HG02678 (cell line): ENCODE measurements at regions not wholly inside any gene's neighbourhood (a gene's known extent, or its start where the extent isn't known, plus 50 kb on each side); places are given as distances from the start of the nearest gene placed in this dataset.
"Not testable (repeated sequence)": the region's sequence is repeated elsewhere in the genome, so short reads cannot be mapped to it uniquely, and the experiment has no call there.

ENCODE experiments used
- ATAC-seq: cut with Tn5 transposase; IDR thresholded peaks from one replicate; pipeline ENCODE4 v1.9.1; 2021; ENCODE audit warnings: mild to moderate bottlenecking, moderate library complexity; ENCODE audit not compliant: unreplicated experiment

- no peak for ATAC-seq
Measured at GRCh38 chr5:152606776-152607364, 201.8 kb upstream of the NMUR2 start.

DNA sequence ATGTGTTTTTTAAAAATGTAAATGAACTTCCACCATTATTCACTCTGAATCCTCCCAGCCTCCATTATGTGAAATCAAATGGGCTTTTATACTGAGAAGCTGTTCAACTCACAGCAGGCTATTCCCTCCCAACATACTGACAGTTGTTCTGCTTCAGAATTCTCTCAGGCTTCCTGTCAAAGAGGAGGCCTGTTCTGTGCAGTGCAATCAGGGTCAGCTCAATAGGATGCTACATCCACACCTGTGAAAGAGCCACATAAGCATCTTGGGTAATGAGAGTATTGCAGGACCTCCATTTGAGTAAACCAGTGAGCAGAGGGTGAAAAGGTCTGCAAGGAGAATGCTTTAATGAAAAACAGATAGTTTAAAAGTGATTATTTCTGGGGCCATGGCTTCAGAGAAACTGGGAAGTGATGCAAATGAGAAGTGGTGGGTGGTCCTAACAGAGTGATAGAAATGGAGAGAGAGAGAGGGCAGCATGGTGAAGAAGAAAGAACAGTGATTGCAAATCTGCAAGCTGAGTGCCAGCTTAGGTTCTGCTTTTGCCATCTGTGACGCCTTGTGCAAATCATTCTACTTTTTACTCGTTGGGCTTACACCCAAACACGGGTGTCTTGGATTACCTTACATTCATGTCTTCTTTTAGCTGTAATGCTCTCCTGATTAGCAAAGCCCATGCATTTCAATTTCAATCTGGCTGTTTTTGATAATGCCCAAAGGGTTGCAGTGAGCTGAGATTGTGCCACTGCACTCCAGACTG lies 202.5 kb upstream of the NMUR2 start:
- ATAC-seq, result no peak

GRCh38 chr5:152608458-152608857 lies 203.4 kb upstream of the NMUR2 start:
- ATAC-seq, result no peak

GRCh38 chr5:152619756-152620155 lies 214.7 kb upstream of the NMUR2 start:
- ATAC-seq, result no peak

- ATAC-seq, result no peak
Measured at GRCh38 chr5:152622628-152623027, 217.5 kb upstream of the NMUR2 start.

GRCh38 chr5:152623951-152624350 lies 218.9 kb upstream of the NMUR2 start:
- no peak for ATAC-seq

DNA sequence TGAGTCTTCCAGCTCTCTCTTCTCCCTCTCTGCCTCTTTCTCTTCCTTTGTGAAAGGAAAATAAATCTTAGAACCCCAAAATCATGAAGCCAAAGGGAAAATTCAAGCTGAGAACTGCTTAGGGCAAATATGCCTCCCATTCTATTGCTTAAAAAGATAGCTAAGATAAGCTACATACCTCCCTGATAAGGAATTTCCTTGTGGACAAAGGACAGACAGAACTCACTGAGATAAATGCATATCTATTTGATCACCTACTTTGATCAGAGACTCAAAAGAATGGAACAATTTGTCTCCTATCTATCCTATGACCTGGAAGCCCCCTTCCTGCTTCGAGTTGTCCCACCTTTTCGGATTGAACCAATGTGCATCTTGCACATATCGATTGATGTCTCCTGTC lies 220.6 kb upstream of the NMUR2 start:
- ATAC-seq, result no peak

GRCh38 chr5:152631221-152631620 lies 226.1 kb upstream of the NMUR2 start:
- ATAC-seq, result no peak

DNA sequence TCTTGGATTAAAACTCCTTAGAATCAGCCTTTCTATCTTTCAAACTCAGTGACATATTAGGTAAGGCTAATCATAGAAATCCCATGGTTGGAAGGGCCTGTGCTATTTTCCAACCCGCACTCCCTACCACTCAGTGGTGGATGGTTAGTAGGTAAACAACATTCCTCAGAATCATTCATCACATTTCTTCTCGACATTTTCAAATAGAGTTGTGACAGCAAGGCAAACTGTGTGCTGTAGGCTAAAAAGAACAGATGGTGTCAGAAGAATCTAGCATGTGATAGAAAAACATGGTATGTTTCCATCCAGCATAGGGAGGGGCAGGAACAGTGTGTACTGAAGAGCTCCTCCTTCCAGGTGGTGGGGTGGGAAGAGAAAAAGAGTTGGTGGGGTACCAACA lies 227.3 kb upstream of the NMUR2 start:
- no peak for ATAC-seq

GRCh38 chr5:152634586-152634985 lies 229.5 kb upstream of the NMUR2 start:
- ATAC-seq, result no peak

DNA sequence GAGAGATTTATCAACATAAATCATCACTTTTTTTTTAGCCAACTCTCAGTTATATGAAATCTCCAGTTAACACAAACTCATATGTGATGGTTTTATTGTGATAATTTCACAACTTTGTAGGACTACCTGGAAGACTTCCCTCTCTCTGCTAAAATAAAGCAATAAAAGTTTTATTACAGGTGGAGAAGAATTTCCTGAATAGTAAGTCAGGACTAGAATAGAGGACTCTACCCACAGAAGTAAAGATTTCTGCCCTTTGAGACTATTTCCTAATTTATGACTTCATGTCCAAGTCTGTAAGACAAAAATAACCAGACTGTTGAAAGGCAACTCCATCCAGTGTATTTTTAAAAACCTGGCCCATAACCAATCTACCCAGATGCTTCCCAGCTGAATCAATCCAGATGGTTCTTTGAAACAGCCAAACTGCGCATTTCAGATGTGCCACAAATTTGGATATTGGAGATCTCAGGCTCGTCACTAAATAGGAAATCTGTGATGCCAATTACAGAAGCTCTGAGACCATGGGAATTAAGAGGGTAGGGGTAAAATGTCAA lies 234.0 kb upstream of the NMUR2 start:
- no peak for ATAC-seq

- no peak for ATAC-seq
Measured at GRCh38 chr5:152641970-152642805, 237.1 kb upstream of the NMUR2 start.

DNA sequence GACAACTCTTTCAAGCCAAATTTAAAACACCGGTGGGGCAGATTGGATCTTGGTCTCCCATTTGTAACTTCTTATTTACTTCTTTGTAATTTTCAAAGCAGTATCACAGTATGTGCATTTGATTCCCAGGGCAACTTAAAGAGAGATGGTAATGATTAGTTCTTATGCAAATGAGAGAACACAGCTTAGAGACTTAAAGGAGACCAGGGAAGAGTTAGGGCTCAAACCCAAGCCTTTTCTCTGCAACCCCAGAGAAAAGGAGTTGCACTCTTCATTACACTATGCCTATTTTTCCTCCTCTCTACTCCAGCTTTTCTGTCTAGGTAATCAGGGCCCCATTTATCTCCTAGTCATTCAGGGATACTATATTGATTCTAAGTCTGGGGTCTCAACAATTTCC lies 237.8 kb upstream of the NMUR2 start:
- ATAC-seq, result no peak

DNA sequence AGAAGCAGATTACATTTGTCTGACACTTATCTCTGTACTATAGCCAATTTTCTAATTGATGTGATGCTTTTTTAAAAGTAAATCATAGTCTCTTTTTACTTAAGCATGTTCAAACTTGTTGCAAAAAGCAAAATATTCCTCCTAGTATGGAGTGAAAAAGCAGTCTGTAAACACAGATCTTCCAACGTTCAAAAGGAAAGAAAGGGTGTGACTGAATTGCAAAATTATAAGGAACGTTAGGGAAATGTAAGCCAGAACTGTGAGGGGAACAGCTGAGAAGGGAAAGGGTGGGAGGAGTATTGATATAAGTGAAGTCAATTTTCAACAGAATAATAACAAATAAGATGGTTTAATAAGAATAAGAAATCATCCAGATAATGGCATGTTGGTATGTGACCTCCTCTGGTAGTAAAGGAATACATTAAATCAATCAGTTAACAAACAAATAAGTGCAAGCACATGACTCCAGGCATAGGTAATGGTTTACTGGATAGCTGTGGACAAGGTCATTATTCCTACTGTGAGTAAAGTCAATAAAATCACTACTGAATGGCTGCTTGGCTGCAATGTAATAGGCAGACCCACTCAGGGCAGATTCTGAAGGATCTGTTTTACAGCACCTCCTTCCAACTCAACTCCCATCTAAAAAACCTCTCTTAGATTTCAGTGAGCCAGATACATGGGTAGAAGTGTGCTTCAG lies 239.1 kb upstream of the NMUR2 start:
- ATAC-seq, result no peak

DNA sequence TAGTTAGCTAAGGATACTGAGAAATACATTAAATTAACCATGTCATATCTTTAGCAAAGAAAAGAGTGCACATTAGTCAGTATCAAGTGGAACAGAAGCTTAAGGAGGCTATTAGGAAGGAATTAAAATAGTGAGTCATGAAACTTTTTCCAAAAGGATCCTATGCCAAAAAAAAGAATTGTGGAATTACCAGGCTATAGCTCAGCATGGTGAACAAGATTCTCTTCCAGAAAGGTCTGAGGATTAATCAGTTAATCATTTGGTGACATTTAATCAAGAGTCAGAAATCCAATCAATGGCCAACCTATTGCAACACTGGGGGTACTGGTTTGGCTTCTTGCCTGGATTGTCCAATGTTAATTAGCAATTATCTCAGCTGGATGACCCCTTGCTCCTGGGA lies 244.5 kb upstream of the NMUR2 start:
- ATAC-seq, result no peak

- ATAC-seq, result no peak
Measured at GRCh38 chr5:152650413-152650812, 245.3 kb upstream of the NMUR2 start.

GRCh38 chr5:152659470-152659869 lies 254.4 kb upstream of the NMUR2 start:
- ATAC-seq, result not testable (repeated sequence)

DNA sequence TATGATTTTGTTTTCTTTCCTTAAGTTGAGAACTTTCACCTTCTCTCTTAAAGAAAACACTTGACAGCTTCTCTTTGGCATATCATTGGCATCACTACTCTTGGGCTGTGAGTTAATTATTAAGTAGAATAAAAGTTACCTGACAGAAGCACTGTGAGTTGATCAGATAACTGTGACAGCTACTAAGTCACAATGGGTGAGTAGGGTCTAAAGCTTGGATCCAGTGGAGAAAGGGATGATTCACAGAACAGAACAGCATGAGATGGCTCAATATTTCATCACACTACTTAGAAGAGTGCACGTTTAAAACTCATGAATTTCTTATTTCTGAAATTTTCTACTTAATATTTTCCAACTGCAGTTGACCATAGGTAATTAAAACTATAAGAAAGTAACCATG lies 268.5 kb upstream of the NMUR2 start:
- ATAC-seq, result no peak

- ATAC-seq, result no peak
Measured at GRCh38 chr5:152674403-152674802, 269.3 kb upstream of the NMUR2 start.

GRCh38 chr5:152676196-152676595 lies 271.1 kb upstream of the NMUR2 start:
- ATAC-seq, result no peak

DNA sequence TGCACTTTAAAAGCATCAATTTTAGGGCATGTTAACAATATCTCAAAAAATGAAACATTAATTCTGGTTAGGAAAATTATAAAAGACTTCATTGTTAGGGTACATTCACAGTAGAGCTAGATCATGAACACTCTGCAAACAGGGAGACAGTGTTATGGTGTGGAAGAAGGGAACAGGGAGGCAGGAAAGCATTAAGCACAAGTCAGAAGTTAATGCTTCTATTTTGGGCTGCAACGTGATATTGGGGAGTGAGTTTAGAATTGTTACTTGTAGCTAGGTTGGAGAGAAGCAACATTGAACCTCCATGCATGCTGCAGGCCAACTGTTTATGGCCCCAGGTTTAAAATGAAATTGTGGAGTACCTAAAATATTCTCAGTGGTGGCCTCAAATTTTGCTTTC lies 278.1 kb upstream of the NMUR2 start:
- no peak for ATAC-seq
